Effector CD4-positive, alpha-beta T cell (primary cell): ENCODE measurements at regions not wholly inside any gene's neighbourhood (a gene's known extent, or its start where the extent isn't known, plus 50 kb on each side); places are given as distances from the start of the nearest gene placed in this dataset.
A peak's percentile ranks its signal among the peaks of the same experiment; 100 is the strongest.
"Not testable (repeated sequence)": the region's sequence is repeated elsewhere in the genome, so short reads cannot be mapped to it uniquely, and the experiment has no call there.

Experiments
- DNase-seq: peaks from one replicate; pipeline ENCODE4 v3.0.0-alpha.2; 2020

DNA sequence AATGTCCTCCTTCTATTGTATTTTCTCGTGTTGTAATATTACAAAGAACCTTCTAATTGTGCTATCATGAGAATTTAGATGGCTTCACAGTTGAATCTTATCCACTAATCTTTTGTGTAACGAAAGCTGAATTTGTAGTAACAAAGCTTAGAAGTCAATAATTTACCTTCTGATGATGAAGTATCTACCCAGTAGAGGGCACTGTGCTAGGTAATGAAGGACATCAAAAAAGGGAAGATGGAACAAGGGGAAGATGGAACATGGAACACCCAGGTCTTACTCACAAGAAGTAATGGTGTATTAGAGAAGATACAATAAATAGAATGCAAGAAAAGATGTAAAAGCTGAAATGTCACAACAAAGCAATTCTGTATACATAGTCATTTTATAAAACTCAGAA lies 131.0 kb upstream of the CCNG1 start:
- DNase-seq = no peak

DNA sequence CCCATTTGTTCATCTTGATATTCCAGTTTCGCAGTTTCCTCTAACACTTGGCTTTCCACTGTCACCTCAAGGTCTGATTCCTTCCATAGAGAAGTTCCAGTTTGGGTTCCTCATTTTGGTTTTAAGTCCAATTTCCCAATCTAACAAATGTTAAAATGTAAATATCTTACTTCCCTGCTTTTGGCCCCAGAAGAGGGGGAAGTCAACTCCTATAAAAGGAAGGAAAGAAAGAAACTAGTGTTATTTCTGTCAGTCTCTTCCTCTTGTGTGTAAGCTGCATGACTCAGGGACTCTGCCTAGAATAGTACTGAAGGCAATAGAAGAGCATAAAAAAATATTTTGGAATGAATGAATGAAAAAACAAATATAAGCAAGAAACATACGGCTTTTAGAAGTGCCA lies 127.5 kb upstream of the CCNG1 start:
- DNase-seq = no peak

DNA sequence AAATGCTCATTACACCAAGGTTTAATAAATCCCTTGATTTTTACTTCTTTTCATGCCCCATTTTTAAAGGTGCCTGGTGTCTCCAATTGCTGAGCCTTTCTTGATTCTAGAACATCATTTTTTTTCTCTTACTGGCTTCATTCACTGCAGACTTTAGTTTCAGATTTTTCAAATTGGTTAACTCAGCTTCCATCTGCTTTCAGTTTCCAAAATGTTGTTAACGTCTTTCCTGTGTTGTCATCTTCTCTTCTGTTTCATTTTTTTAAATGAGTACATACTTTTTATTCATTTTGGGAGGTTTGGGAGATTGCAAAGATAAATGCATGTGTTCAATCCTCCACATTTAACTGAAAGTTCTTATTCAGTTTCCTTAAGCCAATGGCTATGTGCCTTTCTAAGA lies 126.4 kb upstream of the CCNG1 start:
- no peak for DNase-seq

DNA sequence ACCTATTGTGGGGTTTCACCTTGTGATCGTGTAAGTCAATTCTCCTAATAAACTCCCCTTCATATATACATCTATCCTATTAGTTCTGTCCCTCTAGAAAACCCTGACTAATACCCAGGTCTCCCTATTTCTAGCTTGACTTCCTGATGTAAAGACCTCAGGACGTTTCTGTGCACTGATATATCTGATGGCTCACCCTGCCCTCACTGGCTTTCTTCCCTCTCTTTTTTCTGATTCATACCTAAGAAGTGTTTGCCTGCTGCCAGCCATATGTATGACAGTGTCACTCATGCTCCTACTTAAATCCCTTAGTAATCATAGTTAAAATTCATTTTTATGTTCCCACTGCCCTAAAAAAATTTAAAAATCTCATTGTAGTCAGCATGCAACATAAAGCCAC lies 124.8 kb upstream of the CCNG1 start:
- no peak for DNase-seq

DNA sequence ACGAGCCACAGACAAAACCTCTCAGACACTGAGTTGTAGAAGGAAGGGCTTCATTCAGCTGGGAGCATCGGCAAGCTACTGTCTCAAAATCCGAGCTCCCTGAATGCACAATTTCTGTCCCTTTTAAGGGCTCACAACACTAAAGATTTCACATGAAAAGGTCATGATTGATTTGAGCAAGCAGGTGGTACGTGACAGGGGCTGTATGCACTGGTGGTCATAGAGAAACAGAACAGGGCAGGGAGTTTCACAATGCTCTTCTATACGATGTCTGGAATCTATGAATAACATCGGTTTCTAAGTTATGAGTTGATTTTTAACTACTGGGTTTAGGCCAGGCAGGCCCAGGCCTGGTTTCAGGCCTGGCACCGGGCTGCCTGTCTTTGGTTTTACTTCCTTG lies 124.3 kb upstream of the CCNG1 start:
- not testable (repeated sequence) for DNase-seq

DNA sequence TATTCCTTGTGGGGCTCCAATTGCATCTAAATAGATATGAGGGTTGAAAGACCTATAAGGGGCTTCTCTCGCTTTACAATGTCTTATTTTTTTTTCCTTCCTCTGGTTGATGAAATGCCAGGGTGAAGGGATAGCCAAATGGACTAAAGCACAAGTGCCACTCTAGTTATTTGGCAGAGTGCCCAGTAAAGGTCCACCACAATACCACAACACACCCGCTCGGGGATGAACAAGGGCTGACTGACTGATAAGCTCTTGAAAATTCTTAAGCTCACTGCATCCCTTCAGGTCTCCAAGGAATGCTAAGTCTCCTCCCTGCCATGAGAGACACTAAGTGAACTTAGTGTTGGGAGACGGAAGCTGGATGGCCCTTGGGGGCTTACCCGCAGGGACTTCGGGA lies 121.0 kb upstream of the CCNG1 start:
- DNase-seq = not testable (repeated sequence)

DNA sequence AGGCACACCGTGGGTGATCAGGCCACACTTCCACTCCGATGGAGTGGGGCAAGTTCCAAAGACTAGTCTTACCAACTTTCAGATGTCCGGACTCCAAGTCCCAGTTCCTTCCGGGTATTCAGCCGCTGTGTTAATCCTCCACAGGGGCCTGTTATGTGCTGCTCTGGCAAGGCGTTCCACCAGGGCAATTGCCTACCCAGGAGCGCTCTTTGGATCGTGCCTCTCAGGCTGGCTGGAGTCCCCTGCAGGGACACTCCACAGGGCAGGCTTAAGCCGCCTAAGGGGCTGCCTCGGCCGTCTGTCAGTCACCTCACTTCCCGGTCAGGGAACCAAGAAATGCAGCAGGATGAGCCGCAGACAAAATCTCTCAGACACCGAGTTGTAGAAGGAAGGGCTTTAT lies 118.7 kb upstream of the CCNG1 start:
- DNase-seq = no peak

DNA sequence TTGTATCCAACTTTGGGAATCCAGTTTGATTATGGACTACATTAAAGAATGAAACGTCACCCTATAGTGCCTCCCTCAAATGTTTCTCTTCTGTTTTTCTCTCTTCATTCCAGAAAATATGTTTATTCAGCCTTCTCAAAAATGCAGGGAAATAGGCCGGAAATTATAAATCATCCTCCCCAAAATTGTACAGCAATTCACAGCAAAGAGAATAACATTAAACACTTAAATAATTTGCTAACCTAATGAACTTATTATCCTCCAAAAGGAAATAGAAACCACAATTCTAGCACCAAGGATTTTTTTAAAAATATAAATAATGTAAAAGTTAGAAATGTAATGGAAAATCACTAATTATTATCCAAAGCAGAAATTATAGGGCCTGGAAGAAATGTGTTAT lies 115.9 kb upstream of the CCNG1 start:
- no peak for DNase-seq

DNA sequence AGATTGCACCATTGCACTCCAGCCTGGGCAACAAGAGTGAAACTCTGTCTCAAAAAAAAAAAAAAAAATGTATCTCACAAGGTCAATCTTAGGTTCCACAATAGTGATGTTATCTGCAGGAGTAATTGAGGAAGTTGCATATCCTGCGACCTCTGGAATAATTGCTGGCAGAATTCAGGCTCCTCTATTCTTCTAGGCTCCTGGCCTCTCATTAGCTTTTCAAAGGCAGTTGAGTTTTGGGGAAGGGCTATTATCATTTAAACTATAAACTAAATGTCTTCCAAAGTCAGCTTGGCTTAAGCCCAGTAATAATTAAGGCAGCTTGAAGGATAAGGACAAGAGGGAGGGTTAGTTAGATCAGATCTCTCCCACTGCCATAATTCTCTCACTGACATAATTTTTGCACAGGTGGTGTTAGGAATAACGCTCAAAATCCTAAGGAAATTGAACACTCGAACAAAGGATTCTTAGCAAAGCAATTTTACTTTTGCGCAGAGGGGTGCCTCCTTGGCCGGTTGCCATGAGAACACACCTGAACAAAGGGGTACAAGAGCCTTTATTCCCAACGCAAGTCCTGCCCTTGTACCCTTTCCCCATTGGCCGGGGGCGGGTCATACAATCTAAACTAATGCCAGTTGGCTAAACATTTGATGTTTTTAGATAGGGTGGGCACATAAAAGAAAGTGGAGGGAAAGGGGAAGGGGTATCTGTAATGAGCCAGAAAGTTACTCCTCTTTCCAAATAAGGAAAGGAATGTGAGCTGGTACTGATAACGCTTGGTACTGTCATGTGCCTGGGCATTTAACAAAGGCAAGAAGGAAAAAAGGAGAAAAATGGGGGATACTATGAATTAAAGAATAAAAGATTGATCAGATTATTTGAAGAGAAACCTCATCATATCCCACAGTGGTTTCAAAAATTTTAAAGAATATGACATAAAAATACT lies 106.4 kb upstream of the CCNG1 start:
- no peak for DNase-seq

DNA sequence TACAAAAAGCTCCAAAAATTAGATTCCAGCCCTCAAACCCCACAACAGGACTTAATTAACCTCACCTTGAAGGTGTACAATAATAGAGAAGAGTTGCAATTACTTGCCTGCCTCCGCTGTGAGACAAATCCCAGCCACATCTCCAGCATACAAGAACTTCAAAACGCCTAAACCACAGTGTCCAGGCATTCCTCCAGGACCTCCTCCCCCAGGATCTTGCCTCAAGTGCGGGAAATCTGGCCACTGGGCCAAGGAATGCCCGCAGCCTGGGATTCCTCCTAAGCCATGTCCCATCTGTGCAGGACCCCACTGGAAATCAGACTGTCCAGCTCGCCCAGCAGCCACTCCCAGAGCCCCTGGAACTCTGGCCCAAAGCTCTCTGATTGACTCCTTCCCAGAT lies 101.3 kb upstream of the CCNG1 start:
- DNase-seq = not testable (repeated sequence)

DNA sequence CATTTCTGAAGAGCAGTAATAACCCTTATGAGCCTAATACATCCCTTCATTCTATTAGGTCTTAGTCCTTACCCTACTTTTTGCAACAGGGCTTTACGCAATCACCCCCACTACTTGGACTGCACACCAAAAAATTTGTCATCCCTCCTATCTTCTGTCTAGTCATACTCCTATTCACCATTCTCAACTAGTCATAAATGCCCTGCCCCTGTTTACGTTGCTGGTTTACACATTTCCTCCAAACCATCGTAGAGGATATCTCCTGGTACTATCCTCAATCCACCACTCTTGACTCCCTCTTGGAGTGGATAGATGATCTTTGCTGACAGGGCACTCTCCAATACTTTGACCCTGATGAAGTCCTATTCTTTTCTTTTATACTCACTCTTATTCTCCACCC lies 98.2 kb upstream of the CCNG1 start:
- DNase-seq = no peak

DNA sequence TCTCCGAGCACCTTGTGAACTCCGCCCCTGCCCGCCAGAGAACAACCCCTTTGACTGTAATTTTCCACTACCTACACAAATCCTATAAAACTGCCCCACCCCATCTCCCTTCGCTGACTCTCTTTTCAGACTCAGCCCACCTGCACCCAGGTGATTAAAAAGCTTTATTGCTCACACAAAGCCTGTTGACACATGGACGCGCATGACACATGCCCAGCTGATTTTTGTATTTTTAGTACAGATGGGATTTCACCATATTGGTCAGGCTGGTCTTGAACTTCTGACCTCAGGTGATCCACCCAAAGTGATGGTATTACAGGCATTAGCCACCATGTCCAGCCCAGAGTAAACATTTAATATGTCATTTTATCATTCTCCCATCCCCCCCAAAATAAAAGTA lies 97.0 kb upstream of the CCNG1 start:
- DNase-seq = not testable (repeated sequence)

DNA sequence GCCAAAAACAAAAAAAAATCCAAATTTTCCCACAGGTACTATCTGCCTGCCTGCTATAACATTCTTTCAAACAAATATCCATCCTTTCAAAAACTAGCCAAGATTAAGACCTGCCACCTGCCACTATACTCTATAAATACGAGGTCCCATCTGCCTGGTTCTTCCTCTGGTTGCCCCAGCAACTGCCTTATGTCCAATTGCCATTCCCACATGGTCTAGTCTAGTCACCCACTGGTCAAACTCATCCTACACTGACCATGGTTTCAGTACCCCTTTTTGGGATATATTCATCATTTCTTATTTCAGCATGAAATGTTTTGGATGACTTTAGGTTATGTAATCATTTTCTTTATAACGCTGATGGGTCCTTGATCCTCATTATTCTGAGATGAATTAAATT lies 95.1 kb upstream of the CCNG1 start:
- no peak for DNase-seq

DNA sequence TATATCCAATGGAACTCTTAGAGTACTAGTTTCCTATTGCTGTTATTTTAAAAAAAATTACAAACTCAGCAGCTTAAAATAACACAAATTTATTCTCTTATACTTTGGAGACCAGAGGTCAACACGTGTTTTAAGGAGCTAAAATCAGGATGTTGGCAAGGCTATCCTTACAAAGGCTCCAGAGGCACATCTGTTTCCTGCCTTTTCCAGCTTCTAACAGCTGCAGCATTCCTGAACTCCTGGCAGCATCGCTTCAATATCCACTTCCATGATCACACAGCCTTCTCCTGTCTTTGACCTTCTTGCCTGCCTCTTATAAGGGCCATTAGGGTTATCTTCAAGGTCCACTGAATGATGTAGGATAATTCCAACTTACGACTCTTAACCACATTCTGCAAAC lies 92.2 kb upstream of the CCNG1 start:
- no peak for DNase-seq

DNA sequence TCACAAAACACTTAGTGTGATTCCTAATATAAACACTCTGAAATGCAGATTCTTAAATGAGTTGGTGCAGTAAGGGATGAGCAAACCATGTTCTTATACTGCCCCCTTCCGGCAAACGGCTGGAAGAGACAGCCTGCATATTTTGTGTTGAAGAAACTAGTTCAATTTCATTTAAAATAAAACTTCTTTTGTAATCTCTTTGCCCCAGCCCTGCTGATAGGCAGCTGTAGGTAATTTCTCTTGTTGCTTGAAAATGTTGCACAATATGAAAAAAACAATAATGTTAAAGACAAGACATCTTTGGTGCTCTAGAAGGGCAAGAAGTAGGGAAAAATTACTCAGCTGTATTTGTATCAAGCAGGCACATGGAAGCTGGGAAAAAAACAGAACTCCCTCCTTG lies 89.7 kb upstream of the CCNG1 start:
- peak; percentile 27 for DNase-seq

DNA sequence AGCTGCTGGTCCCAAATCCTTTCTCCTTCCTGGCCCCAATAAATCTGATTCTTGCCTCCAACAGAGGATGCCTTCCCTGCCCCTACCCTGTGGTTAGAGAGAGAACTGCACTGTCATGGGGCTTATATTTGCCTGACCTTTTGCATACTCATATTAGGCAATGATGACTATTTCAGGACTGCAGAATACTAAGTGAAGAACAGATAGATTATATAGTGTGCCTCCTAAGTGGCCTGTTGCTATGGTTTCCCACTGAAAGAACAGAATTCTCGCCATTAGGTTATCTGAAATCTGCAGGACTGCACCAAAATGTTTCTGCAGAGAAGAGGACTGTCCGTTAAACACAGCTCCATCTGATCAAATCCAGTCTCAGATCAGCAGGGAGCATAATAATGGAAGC lies 87.3 kb upstream of the CCNG1 start:
- DNase-seq = no peak

DNA sequence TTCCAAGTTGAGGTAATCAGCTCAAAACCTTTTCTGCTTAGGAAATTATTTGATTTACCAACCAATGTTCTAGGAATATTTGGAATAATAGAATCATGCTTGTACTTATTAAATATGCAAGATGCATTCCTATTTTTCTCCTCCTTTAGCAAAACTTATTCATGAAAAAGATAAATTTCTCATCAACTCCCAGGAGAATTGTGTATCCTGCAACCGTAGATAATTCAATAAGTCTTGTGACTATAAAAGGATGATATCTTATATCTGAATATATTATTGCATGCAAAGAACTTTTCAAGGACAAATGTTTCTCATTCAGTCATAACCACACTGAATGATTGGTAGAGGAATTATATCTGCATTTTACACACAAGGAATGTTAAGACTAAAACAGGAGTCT lies 84.9 kb upstream of the CCNG1 start:
- no peak for DNase-seq

DNA sequence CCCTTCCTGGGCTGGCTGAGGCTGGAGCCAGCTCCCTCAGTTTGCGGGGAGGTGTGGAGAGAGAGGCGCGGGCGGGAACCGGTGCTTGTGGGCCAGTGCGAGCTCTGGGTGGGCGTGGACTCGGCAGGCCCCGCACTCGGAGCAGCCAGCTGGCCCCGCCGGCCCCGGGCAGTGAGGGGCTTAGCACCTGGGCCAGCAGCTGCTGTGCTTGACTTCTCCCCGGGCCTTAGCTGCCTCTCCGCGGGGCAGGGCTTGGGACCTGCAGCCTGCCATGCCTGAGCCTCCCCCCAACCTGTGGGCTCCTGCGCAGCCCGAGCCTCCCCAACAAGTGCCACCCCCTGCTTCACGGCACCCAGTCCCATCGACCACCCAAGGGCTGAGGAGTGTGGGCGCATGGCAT lies 81.6 kb upstream of the CCNG1 start:
- DNase-seq = not testable (repeated sequence)

DNA sequence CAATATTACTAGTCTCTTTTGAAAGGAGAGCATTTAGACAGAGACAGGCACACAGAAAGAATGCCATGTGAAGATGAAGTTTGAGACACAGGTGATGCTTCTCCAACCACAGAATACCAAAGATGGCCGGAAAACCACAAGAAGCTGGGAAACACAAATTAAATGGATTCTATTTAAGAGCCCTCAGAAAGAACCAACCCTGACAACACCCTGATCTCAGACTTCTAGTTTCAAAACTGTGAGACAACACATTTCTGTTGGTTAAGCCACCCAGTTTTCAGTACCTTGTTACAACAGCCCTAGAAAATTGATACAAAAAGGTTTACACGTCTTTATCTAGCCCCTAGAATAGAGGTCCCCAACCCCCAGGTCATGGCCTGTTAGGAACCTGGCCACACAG lies 79.8 kb upstream of the CCNG1 start:
- DNase-seq = no peak

DNA sequence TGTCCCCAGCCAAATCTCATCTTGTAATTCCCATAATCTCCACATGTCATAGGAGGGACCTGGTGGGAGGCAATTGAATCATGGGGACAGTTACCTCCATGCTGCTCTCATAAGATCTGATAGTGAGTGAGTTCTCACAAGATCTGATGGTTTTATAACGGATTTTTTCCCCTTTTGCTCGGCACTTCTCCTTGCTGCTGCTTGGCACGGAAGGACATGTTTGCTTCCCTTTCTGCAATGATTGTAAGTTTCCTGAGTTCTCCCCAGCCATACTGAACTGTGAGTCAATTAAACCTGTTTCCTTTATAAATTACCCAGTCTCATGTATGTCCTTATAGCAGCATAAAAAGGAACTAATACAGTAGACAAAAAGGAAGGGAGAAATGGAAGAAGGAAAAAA lies 76.7 kb upstream of the CCNG1 start:
- DNase-seq = no peak

DNA sequence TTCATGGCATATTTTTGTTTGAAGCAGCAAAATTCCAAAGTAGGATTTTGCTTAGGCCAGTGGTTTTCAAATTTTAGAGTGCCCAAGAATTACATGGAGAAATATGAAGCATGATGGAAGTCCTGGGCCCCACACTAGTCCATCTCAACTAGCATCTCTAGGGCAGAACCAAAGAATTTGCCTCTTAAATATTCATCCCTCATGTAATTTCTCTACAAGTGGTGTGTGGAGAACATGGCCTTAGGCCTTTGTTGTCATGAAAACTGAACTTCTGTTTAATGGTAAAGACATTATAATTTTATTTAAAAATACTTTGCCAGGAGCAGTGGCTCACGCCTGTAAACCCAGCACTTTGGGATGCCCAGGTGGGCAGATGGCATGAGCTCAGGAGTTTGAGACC lies 75.9 kb upstream of the CCNG1 start:
- no peak for DNase-seq

DNA sequence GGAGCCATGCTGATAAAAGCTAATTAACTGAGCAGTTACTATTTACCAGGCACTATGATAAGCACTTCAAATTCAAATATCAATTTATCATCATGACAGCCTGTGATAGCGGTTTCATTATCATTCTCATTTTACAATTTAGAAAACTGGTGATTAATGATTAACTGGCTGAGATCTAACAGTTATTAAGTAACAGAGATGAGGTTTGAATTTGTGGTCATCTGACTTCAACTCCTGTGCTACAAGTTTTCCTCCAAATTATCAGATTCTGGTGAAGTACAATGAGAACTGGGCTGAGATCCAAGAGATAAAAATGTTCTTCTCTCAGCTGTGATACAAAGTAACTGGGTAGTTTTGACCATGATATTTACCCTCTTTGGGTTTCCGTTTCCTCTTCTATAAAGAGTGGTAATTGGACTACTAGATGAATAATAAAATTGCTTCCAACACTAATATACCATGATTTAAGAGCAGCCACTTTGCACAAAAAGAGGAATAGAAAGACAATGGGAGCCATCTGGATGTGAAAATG lies 74.5 kb upstream of the CCNG1 start:
- DNase-seq = no peak

DNA sequence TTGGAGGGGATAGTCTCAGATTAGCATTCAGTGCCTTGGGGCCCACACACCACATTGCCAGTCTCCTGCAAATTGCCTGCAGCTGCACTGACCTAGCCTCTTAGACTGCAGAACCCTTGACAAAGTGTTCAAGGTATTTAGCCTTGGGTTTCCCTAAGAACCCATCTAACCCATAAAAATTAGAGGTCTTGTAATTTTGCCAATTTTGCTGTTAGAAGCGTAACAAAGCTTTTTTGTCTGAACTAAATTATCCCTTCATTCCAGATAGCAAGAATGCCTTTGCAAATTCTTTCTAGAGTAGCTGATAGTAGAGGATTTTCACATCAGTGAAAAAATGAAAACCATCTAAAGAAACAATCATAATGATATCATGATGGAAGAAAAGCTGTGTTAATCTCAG lies 74.0 kb upstream of the CCNG1 start:
- no peak for DNase-seq

DNA sequence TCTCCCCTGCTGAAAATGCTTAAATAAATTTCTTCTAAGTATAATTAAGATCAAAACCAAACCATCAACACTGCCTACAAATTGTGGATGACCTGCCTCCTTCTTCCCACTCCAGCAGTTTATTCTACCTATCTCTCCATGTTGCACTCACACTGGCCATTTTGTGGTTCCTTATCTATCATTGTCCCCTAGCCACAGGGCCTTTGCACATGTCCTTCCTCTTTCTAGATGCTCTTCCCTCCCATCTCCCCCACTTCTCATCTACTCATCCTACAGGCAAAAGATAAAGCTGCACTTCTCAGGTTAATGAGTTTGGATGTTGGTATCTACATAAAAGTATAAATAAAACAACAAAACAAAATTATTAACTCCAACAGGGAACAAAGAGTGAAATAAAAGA lies 70.6 kb upstream of the CCNG1 start:
- DNase-seq = no peak
